GM13976 (cell line): ENCODE measurements at regions not wholly inside any gene's neighbourhood (a gene's known extent, or its start where the extent isn't known, plus 50 kb on each side); places are given as distances from the start of the nearest gene placed in this dataset.
A peak's percentile ranks its signal among the peaks of the same experiment; 100 is the strongest.

Experiments
- DNase-seq: peaks from one replicate; pipeline ENCODE4 v3.0.0; 2012; ENCODE audit warnings: low spot score
- in situ Hi-C: fragments of 300-500 bp; cut with MboI; formaldehyde crosslinking; loops from one replicate; pipeline ENCODE4 v1.12.0; 2022; ENCODE audit warnings: low sequenced_read_pairs, mixed read lengths, inconsistent platforms; ENCODE audit not compliant: unreplicated experiment
- TF ChIP-seq, protein P1 (sequence below): IDR thresholded peaks from 2 replicates; pipeline ENCODE4 v1.5.1; 2012; ENCODE audit warnings: borderline replicate concordance, mild to moderate bottlenecking; ENCODE audit not compliant: insufficient read depth; ENCODE audit errors: extremely low read depth, missing control alignments, control extremely low read depth

DNA sequence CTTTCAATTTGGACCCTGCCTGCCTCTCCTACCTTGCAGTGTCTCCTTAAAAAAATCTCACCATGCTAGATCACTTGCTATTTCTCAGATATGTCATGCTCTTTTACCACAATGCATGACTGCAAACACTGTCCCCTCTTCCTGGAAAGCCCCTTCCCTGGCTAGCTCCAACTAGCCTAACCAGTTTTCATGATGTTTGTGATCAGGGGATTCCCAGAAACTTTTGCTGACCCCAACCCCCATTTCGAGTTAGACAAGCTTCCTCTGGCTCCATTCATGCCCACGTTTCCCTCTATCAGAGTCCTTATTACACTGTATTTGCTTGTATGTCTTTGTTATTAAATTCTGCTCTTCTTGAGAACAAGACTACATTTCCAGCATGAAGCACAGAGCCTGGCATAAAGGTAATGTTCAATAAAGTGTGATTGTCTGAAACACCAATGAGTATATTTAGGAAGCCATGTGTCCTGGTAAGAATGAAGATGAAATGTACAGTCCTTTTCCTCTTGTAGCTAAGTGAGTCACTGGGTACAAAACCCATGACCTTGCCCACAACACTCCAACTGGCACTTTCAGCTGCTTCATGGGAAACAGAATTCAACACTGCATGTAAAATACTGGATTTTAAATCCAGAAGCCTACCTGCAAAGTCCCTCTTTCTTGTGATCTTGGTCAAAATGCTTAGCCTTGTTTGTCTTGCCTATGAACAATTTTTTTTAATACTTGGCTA lies 62.0 kb upstream of the ATL2 start:
- in situ Hi-C loops: no loop called here
- TF ChIP-seq, protein P1, sequence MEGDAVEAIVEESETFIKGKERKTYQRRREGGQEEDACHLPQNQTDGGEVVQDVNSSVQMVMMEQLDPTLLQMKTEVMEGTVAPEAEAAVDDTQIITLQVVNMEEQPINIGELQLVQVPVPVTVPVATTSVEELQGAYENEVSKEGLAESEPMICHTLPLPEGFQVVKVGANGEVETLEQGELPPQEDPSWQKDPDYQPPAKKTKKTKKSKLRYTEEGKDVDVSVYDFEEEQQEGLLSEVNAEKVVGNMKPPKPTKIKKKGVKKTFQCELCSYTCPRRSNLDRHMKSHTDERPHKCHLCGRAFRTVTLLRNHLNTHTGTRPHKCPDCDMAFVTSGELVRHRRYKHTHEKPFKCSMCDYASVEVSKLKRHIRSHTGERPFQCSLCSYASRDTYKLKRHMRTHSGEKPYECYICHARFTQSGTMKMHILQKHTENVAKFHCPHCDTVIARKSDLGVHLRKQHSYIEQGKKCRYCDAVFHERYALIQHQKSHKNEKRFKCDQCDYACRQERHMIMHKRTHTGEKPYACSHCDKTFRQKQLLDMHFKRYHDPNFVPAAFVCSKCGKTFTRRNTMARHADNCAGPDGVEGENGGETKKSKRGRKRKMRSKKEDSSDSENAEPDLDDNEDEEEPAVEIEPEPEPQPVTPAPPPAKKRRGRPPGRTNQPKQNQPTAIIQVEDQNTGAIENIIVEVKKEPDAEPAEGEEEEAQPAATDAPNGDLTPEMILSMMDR: no peak
- peak; percentile 61 for DNase-seq

DNA sequence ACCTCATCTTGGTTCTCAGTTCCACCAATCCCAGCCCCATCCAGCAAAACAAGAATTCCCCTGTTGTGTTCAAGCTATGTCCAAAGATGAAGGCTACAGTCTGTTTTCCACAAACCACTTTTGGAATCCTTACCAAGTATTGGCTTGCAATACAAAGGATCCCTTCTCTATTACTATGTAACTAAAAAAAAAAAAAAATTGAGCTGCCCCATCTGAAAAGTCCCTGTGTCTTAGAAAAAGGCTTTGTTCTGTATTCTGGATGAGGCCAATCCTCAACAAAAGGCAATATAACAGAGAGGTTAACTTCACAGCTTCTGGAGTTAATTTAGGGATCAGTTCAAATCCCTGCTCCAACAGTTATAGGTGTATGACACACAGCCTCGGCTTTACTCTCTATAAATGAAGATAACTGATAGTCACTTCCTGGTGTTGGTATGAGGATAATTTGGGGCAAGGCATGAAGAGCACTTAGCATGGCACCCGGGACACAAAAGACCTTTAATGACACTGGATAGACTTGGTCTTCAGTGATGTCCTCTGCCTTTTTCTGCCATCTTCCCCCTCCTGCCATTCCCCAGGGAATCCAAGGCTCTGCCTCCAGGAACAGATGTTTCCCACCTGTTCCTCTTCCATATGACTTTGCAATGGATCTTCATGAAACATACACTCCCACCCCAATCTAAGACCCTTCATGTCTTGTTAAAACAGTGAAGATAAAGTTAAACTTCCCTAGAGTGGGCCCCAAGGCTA lies 61.2 kb upstream of the ATL2 start:
- in situ Hi-C loops: no loop called here
- no peak for DNase-seq
- TF ChIP-seq, protein P1: no peak

DNA sequence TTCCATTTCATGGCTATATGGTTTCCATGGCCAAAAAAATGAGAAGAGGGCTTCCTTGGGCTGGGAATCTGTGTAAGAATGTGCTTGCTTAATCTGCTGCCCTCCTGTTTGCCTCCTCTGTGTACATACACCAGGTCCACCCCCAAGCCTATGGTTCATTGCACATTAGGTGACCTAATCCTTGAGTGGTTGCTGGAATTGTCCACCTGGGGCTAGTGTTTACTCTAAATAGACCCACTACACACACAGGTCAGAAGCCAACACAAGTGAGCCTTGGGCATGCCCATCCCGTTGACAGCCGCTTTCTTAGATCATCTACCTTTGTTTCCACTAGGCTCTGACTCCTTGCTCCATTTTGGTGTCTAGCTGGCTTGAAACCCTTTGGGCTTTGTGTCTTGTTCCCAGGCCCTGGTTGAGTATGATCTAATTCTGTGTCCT lies 59.2 kb upstream of the ATL2 start:
- TF ChIP-seq, protein P1: no peak
- no peak for DNase-seq
- in situ Hi-C loops: no loop called here

DNA sequence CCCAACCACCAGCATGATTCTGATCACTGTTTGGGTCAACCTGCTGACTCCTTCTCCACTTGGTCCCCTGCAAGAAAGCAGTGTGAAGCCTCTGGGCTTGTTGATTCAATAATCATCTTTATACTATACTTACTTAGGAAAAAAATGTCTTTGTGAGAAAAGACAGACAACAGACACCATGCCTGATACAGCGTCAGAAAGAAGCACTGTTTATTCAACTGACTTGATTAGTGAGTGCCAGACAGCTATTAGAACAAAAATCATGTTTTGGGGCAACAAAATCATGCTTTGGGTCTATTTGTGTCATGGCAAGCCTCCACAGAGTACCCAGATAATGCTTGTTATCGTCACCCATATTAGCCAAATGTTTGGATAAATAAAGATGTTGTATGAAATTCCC lies 58.7 kb upstream of the ATL2 start:
- DNase-seq: no peak
- in situ Hi-C loops: no loop called here
- TF ChIP-seq, protein P1: no peak

DNA sequence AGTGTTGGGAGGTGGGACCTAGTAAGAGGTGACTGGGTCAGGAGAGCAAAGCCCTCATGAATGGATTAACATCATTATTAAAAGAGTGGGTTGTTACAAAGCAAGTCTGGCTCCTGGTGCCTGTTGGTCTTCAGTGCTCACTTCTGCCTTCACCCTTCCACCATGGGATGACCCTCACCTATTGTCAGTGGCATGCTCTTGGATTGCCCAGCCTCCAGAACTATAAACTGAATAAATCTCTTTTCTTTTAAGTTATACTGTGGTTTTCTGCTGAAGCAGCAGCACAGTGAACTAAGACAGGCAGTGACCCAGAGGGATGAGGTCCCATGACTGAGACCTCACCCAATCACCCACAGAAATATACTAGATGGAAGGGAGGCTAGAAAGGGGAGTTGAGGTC lies 57.5 kb upstream of the ATL2 start:
- no peak for DNase-seq
- in situ Hi-C loops: no loop called here
- TF ChIP-seq, protein P1: no peak

DNA sequence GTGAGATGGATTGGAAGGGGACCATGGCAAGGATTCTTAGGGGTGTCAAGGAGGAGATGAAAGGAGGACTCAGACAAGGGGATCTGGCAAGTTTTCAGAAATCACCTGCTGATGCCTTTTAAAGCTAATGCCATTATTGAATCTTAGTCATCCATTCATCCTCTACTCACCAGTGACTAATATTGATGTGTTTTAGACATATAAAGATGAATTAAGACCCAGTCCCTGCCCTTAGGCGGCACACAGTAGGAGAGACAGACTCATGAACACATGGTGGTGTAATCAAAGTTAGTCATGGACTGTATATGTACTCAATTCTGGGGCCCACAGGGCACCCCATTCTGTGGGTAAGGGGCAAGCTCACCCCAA lies 56.5 kb upstream of the ATL2 start:
- in situ Hi-C loops: no loop called here
- TF ChIP-seq, protein P1: no peak
- no peak for DNase-seq
